Caco-2 (cell line): ENCODE measurements at regions not wholly inside any gene's neighbourhood (a gene's known extent, or its start where the extent isn't known, plus 50 kb on each side); places are given as distances from the start of the nearest gene placed in this dataset.
A peak's percentile ranks its signal among the peaks of the same experiment; 100 is the strongest.

Source experiments
- BruUV-seq: library from RNA; stranded (reverse); fragments of 400-500 nt; replicated peaks from 2 replicates; lab custom pipeline; 2021; lab: Mats Ljungman, UMichigan
- CTCF ChIA-PET: fragments of 300-600 bp; sonication (Branson Sonifier 250); formaldehyde crosslinking; loops from one replicate; lab custom pipeline; 2022; ENCODE audit warnings: antibody characterized with exemption; lab: Charles Lee
- POLR2A ChIA-PET: fragments of 300-600 bp; sonication (Branson Sonifier 250); formaldehyde crosslinking; loops from one replicate; lab custom pipeline; 2022; ENCODE audit warnings: antibody characterized with exemption; lab: Charles Lee
- DNase-seq, 2 experiments: peaks; one replicate each; pipeline versions ENCODE4 v3.0.0 to v3.0.0-alpha.2; 2020 to 2022
- H3K27me3 ChIP-seq: replicated peaks from 2 replicates; pipeline ENCODE4 v1.6.0; 2011; ENCODE audit warnings: low read length; ENCODE audit not compliant: control insufficient read depth, insufficient read depth
- H3K36me3 ChIP-seq: 2 replicates; pipeline ENCODE4 v1.5.1; 2011; ENCODE audit warnings: low read length; ENCODE audit not compliant: control insufficient read depth, insufficient read depth
- H3K4me1 ChIP-seq: fragments of 250-450 bp; sonication (Bioruptor Pico); 2 replicates; pipeline ENCODE4 v1.5.1; 2020; ENCODE audit warnings: mild to moderate bottlenecking
- H3K4me3 ChIP-seq: 2 replicates; pipeline ENCODE4 v1.5.1; 2011; ENCODE audit warnings: low read depth, mild to moderate bottlenecking, control low read depth, low read length
- H3K9me3 ChIP-seq: fragments of 250-450 bp; sonication (Bioruptor Pico); 2 replicates; pipeline ENCODE4 v1.5.1; 2020; ENCODE audit warnings: mild to moderate bottlenecking, moderate library complexity
- H3K27ac Mint-ChIP-seq: one replicate; pipeline ENCODE4 v1.8.0; 2022; ENCODE audit warnings: mixed read lengths; ENCODE audit not compliant: unreplicated experiment
- H3K27me3 Mint-ChIP-seq: one replicate; pipeline ENCODE4 v1.8.0; 2022; ENCODE audit warnings: mixed read lengths; ENCODE audit not compliant: insufficient read depth, unreplicated experiment
- H3K36me3 Mint-ChIP-seq: one replicate; pipeline ENCODE4 v1.8.0; 2022; ENCODE audit warnings: mild to moderate bottlenecking, mixed read lengths; ENCODE audit not compliant: insufficient read depth, unreplicated experiment
- H3K4me1 Mint-ChIP-seq: one replicate; pipeline ENCODE4 v1.8.0; 2022; ENCODE audit warnings: low read depth, mixed read lengths; ENCODE audit not compliant: unreplicated experiment
- H3K4me3 Mint-ChIP-seq: one replicate; pipeline ENCODE4 v1.8.0; 2022; ENCODE audit warnings: mild to moderate bottlenecking, moderate library complexity, mixed read lengths; ENCODE audit not compliant: unreplicated experiment
- H3K9me3 Mint-ChIP-seq: one replicate; pipeline ENCODE4 v1.8.0; 2022; ENCODE audit warnings: mixed read lengths; ENCODE audit not compliant: unreplicated experiment
- CTCF ChIP-seq, 2 experiments: fragments of 200-600 bp in 1 of 2; IDR thresholded peaks; 1 replicate in 1 of 2; 2 replicates in 1 of 2; pipeline versions ENCODE4 v1.5.1 to v1.8.0; 2011 to 2022; ENCODE audit warnings: antibody characterized with exemption in 1 of 2, control low read depth in 1 of 2, inconsistent platforms in 1 of 2, low read depth in 1 of 2, low read length in 1 of 2, mild to moderate bottlenecking in 1 of 2, moderate library complexity in 1 of 2; ENCODE audit not compliant: insufficient read depth in 1 of 2, severe bottlenecking in 1 of 2, unreplicated experiment in 1 of 2
- intact Hi-C: fragments of 100-400 bp; cut with micrococcal nuclease; formaldehyde crosslinking; loops from one replicate; pipeline ENCODE4 v1.10.0; 2022; ENCODE audit not compliant: unreplicated experiment

GRCh38 chr16:54801057-54801844, 129.4 kb upstream of the IRX5 start:
- Histone ChIP-seq H3K4me1 (peaks cover 18% of the 10 kb centered on the region), H3K9me3 (peaks cover 4% of the 10 kb centered on the region; the same call in 1 of the 2 replicates), H3K4me3 (no peak overlapping the region), H3K27me3 (no peaks in the 10 kb centered on the region), H3K36me3 (no peaks in the 10 kb centered on the region)
- peaks cover 12% of the 10 kb centered on the region for H3K4me1 Mint-ChIP-seq
- H3K9me3 Mint-ChIP-seq: no peaks in the 10 kb centered on the region
- no peak for DNase-seq
- peaks cover 2% of the 10 kb centered on the region for H3K36me3 Mint-ChIP-seq
- no peaks in the 10 kb centered on the region for H3K27me3 Mint-ChIP-seq
- no peak for TF ChIP-seq CTCF (IDR thresholded peaks at IDR 0.05; ENCODE audit: insufficient read depth in 1 of 2, low read depth in 1 of 2, low read length in 1 of 2, severe bottlenecking in 1 of 2, unreplicated experiment in 1 of 2)
- no TSS peak for BruUV-seq
- H3K27ac Mint-ChIP-seq: no peak overlapping the region
- POLR2A ChIA-PET: no interaction called here
- H3K4me3 Mint-ChIP-seq: no peak overlapping the region
- CTCF ChIA-PET: no interaction called here
- intact Hi-C loops: no loop called here

GRCh38 chr16:54798267-54798666, 132.4 kb upstream of the IRX5 start:
- Mint-ChIP-seq H3K27ac (no peak overlapping the region), H3K27me3 (no peaks in the 10 kb centered on the region), H3K4me1 (peaks cover 13% of the 10 kb centered on the region), H3K4me3 (no peak overlapping the region), H3K36me3 (peaks cover 11% of the 10 kb centered on the region), H3K9me3 (no peaks in the 10 kb centered on the region)
- BruUV-seq: no TSS peak
- Histone ChIP-seq H3K4me3 (no peak overlapping the region), H3K4me1 (peaks cover 22% of the 10 kb centered on the region), H3K36me3 (no peaks in the 10 kb centered on the region), H3K27me3 (no peaks in the 10 kb centered on the region), H3K9me3 (peaks cover 4% of the 10 kb centered on the region; the same call in 1 of the 2 replicates)
- no peak for TF ChIP-seq CTCF (IDR thresholded peaks at IDR 0.05; ENCODE audit: insufficient read depth in 1 of 2, low read depth in 1 of 2, low read length in 1 of 2, severe bottlenecking in 1 of 2, unreplicated experiment in 1 of 2)
- DNase-seq: no peak
- intact Hi-C loops: no loop called here
- POLR2A ChIA-PET: no interaction called here
- CTCF ChIA-PET: no interaction called here

GRCh38 chr16:54796211-54796610, 134.5 kb upstream of the IRX5 start:
- ChIA-PET POLR2A (no interaction called here), CTCF (no interaction called here)
- Mint-ChIP-seq H3K4me3 (peak overlapping the region; percentile 15), H3K27ac (peak overlapping the region; percentile 63), H3K36me3 (peaks cover 11% of the 10 kb centered on the region), H3K4me1 (peaks cover 13% of the 10 kb centered on the region), H3K27me3 (no peaks in the 10 kb centered on the region), H3K9me3 (no peaks in the 10 kb centered on the region)
- Histone ChIP-seq H3K27me3 (no peaks in the 10 kb centered on the region), H3K4me3 (no peak overlapping the region), H3K4me1 (peaks cover 26% of the 10 kb centered on the region), H3K36me3 (no peaks in the 10 kb centered on the region), H3K9me3 (peaks cover 4% of the 10 kb centered on the region; the same call in 1 of the 2 replicates)
- intact Hi-C loops: loop anchor here (1.0 kb wide), 1 partner anchor 167 kb away; no protein-coding TSS in a partner anchor
- DNase-seq: no peak
- BruUV-seq: no TSS peak
- TF ChIP-seq CTCF (IDR thresholded peaks at IDR 0.05; ENCODE audit: insufficient read depth in 1 of 2, low read depth in 1 of 2, low read length in 1 of 2, severe bottlenecking in 1 of 2, unreplicated experiment in 1 of 2): no peak
